GM06990 (cell line): ENCODE measurements at regions not wholly inside any gene's neighbourhood (a gene's known extent, or its start where the extent isn't known, plus 50 kb on each side); places are given as distances from the start of the nearest gene placed in this dataset.

Source experiments
- DNase-seq: peaks from one replicate; pipeline ENCODE4 v3.0.0-alpha.2; 2011; ENCODE audit not compliant: insufficient read length; ENCODE audit errors: extremely low read depth
- H3K27me3 ChIP-seq: replicated peaks from 2 replicates; pipeline ENCODE4 v1.6.0; 2011; ENCODE audit warnings: low read length; ENCODE audit not compliant: control insufficient read depth, insufficient read depth
- H3K36me3 ChIP-seq: 2 replicates; pipeline ENCODE4 v1.5.1; 2011; ENCODE audit warnings: low read length; ENCODE audit not compliant: control insufficient read depth, insufficient read depth
- H3K4me3 ChIP-seq: replicated peaks from 2 replicates; pipeline ENCODE4 v1.5.1; 2011; ENCODE audit warnings: low read depth, mild to moderate bottlenecking, control low read depth, low read length
- TF ChIP-seq, protein P1 (sequence below): IDR thresholded peaks from 2 replicates; pipeline ENCODE4 v1.5.1; 2011; ENCODE audit warnings: low read length, control low read depth, mild to moderate bottlenecking, inconsistent platforms; ENCODE audit not compliant: insufficient read depth, poor library complexity, severe bottlenecking

- H3K27me3 ChIP-seq = no peaks in the 10 kb centered on the region
- no peak for DNase-seq
- TF ChIP-seq, protein P1, sequence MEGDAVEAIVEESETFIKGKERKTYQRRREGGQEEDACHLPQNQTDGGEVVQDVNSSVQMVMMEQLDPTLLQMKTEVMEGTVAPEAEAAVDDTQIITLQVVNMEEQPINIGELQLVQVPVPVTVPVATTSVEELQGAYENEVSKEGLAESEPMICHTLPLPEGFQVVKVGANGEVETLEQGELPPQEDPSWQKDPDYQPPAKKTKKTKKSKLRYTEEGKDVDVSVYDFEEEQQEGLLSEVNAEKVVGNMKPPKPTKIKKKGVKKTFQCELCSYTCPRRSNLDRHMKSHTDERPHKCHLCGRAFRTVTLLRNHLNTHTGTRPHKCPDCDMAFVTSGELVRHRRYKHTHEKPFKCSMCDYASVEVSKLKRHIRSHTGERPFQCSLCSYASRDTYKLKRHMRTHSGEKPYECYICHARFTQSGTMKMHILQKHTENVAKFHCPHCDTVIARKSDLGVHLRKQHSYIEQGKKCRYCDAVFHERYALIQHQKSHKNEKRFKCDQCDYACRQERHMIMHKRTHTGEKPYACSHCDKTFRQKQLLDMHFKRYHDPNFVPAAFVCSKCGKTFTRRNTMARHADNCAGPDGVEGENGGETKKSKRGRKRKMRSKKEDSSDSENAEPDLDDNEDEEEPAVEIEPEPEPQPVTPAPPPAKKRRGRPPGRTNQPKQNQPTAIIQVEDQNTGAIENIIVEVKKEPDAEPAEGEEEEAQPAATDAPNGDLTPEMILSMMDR = no peak
- no peak overlapping the region for H3K4me3 ChIP-seq
- H3K36me3 ChIP-seq = no peaks in the 10 kb centered on the region
Measured at GRCh38 chr1:209101106-209101505, 482.4 kb upstream of the CAMK1G start.

- Histone ChIP-seq H3K27me3 (no peaks in the 10 kb centered on the region), H3K36me3 (no peaks in the 10 kb centered on the region), H3K4me3 (no peak overlapping the region)
- no peak for DNase-seq
- TF ChIP-seq, protein P1 = no peak
Measured at GRCh38 chr1:209102120-209102519, 481.4 kb upstream of the CAMK1G start.

- TF ChIP-seq, protein P1 = no peak
- DNase-seq = no peak
- Histone ChIP-seq H3K36me3 (no peaks in the 10 kb centered on the region), H3K4me3 (no peak overlapping the region), H3K27me3 (no peaks in the 10 kb centered on the region)
Measured at GRCh38 chr1:209102531-209102930, 481.0 kb upstream of the CAMK1G start.

DNA sequence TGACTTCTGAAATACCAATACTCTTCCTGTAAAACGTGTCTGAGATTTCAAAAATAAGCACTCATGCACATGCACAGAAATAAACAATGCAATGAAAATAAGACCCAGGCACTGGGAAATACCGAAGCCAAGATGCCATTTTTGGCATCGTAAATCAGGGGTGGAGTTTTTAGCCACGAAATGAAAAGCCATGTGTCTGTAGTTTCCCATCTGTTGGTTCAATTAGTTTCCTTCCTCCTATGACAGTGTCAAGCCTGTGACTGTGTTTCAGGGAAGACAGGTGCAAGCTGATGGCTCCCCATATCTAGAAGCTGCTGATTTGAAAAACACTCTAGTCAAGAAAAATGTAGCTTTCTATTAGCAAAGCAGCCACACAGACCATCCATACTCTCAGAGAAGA is 480.4 kb upstream of the CAMK1G start:
- no peaks in the 10 kb centered on the region for H3K27me3 ChIP-seq
- H3K4me3 ChIP-seq = no peak overlapping the region
- no peaks in the 10 kb centered on the region for H3K36me3 ChIP-seq
- DNase-seq = peak; percentile 15
- TF ChIP-seq, protein P1 = no peak

DNA sequence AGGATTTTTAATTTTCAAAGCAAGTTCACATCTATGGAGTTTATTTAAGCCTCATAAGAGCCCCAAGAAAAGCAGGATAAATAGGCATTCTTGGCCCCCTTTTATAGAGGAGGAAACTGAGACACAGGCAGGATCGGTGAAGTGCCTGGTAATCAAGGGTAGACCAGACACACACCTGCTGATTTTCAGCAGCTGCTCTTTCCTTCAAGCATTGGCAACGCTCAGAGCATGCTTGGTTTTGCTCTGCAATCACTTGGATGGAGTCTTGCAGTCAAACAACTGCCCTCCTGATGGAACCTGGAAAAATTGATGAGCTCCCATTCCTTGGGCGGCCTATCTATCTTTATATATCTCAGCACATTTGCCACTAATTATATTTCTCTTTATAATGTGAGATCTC is 478.9 kb upstream of the CAMK1G start:
- no peaks in the 10 kb centered on the region for H3K36me3 ChIP-seq
- TF ChIP-seq, protein P1 = no peak
- H3K4me3 ChIP-seq = no peak overlapping the region

DNA sequence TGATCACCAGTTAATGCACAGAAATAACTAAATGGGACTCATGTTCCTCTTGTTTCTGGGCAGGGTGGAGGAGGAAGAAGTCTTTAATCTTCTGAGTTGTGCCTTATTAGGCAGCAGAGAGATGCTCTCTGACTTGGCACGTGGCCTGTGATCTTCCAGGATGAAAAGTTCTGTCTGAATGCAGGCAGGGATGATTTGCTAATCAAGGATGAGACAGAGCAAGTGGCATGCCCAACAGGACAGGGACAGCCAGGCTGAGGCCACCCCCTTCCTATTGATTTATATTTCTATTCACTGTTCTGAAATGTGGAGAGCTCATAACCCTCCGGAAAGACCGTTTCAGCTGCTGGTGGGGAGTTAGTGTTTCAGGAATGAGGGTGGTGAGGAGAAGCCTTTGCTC is 477.8 kb upstream of the CAMK1G start:
- no peak for DNase-seq
- no peaks in the 10 kb centered on the region for H3K27me3 ChIP-seq
- H3K36me3 ChIP-seq = no peaks in the 10 kb centered on the region
- TF ChIP-seq, protein P1 = no peak
- H3K4me3 ChIP-seq = no peak overlapping the region

More for the DNA sequence above, 478.9 kb upstream of the CAMK1G start:
- no peak for DNase-seq
- H3K27me3 ChIP-seq = no peaks in the 10 kb centered on the region
